ENCODE measurements at regions not wholly inside any gene's neighbourhood (a gene's known extent, or its start where the extent isn't known, plus 50 kb on each side); places are given as distances from the start of the nearest gene placed in this dataset.

- TF ChIP-seq CTCF (IDR thresholded peaks at IDR 0.05) (no peak), POLR2A (IDR thresholded peaks at IDR 0.05) (no peak), EP300 (IDR thresholded peaks at IDR 0.05) (no peak)
Observed at GRCh38 chr13:69644447-69644846, 463.2 kb upstream of the ATXN8OS start.

All from sigmoid colon (tissue), 4 donors.